ENCODE measurements at regions not wholly inside any gene's neighbourhood (a gene's known extent, or its start where the extent isn't known, plus 50 kb on each side); places are given as distances from the start of the nearest gene placed in this dataset.

DNA sequence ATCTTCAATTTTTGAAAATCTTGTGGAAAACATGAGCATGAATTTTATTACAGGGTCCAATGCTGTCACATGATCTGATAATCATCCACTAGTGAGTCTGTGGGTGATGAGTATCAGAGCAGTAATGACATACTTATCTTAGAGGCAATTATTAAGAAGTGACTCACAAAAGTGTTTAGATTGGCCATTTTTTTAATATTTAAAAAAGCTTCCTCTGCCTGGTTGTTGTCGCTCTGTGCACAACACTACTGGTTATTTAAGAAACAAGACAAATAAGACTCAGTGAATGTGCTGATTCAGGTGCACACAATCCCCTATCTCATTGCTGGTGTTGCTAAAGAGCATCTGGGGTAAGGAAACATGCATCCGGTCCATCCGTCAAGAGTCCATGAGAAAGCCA lies 665.8 kb upstream of the ZEB2 start:
- no peak for DNase-seq

DNA sequence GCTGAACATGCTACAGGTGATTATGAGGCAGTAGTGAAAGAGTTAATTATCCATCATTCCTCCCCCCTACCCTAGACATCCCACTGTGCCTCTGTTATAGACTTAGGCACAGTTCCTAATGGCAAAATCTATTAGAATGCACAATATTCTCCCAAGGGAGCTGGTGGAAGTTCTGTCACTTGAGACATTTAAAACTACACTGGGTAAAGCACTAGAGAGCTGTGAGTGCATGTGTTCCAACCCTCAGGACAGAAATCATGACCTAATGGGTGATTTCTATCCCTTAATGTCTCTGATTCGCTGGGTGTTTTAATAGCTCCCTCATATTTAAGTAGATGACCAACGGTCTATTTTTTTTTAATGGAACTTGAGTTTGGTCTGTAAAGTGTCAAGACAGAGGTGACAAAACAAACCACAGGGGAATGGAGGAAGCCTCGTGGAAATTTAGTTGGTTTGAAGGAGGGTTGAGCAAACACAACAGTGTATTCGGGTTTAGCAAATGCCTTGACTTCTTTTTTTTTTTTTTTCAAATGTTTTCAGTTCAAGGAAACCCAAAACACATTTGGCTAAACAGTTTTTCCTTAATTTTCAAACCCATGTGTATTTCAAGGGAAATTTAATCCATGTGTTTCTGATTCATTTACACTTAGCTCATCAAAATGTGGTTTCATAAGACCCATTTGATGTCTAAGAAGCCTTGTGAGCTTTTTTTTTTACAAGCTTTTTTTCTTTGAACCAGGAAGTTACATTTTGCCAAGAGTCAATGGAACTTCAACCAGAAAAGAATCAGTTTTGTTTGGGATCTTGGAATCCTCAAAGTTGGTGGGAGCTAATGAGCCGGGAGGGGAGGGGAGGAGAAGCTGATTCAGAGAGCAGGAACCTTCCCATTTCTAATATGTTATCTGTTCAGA lies 665.1 kb upstream of the ZEB2 start:
- DNase-seq: no peak

DNA sequence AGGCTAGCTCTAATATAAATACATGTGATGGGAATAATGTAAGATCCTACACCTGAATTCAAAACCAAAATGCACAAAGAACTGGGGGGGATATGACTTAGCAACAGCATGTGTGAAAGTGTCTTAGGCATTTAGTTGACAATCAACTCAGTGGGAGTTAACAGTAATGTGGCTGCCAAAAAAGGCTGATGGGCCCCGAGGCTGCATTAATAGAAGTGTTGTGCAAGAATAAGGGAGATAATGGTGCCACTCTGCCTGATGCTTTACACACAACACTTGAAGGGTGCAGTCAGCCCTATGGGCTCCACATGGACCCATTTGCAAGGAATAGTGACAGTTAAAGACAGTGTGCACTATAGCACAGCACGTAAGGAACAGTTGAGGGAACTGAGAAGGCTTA lies 649.4 kb upstream of the ZEB2 start:
- no peak for DNase-seq

DNA sequence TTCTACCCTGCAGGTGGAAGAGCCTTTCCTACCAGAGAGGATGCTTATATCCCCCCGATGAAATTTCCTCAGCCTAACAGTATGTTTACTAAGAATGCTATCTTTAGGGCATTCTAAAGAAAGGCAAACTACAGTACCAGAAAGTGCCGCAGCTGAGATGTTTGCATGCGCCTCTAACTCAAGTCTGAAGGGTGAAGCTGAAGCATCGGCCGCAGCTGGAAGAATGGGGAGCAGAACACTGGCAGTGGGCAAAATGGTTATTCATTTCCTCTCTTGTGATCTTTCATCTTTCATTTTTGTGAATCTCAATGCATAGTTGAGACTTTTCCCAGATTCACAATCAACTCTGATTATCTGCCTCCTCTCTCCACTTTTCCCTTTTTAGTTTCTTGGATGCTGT lies 648.2 kb upstream of the ZEB2 start:
- DNase-seq: no peak

DNA sequence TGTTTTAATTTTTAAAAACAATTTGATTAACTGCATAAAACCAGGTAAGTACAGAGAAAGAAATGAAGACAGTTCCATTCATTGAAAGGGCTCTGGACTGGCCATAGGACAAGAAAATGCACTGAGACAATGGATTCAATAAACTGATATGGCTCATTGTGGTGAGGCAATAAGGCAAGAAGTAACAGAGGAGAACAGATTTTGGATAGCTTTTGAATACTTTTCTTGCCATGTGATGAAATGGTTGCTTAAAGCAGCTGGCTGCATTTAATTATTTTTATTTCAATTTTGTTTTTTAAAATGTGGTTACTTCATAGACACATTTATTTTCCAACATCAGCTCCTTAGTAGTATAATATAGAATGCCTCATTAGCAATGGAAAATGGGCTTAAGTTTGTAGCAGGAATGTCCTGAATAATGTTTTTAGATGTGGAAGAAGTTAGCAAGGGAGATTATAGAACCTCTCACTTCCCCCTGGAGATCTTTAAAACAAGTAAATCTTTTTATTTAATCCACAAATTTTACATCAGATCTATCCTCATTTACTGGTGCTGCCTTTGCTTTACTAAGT lies 646.9 kb upstream of the ZEB2 start:
- DNase-seq: no peak

DNA sequence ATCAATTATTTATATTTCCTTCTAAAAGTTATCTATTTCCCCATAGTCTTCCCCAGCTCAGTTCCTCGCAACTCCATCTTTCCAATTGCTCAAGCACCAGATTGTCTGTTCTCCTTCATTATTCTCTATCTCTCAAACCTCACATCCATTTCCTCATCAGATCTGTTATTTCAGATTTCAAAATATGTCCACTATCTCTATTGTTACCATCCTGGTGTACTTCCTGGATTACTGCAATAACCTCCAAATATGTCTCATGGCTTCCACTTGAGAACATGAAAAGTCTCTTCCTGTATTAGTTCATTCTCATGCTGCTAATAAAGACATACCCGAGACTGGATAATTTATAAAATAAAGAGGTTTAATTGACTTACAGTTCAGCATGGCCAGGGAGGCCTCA lies 641.7 kb upstream of the ZEB2 start:
- no peak for DNase-seq

DNA sequence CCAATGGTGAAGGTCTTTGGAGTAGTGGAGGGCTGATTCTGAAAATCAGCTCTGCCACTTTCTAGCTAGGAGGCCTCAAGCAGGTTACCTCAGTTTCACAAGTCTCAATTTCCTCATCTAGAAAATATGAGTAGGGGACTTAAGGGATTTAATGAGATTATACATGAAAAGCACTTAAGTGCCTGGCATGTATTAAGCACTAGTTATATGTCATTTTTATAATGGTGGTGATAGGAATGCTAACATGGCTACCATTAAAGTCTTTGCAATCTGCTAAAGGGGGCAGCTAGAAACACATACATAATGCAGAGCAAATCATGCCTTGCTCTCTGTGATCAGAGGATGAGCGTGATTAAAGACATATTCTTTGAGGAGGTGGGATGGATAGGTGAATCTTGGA lies 640.9 kb upstream of the ZEB2 start:
- no peak for DNase-seq

DNA sequence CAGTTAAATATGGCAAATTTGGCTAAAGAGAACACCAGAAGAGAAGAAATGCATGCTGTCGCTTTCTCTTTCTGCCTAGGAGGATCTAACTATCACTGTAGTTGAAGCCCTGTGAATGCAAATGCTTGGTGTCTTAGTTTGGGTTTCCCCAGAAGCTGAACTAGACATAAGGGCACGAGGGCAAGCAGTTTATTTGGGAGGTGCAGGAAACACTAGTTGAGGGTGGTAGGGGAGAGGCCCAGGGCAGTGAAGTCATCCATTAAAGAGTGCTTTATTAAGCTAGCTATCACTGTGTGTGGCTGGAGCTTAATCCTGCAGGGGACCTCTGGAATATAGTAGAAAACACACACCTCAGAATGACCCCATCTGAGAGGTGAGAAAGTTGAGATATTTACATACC lies 639.8 kb upstream of the ZEB2 start:
- DNase-seq: no peak

DNA sequence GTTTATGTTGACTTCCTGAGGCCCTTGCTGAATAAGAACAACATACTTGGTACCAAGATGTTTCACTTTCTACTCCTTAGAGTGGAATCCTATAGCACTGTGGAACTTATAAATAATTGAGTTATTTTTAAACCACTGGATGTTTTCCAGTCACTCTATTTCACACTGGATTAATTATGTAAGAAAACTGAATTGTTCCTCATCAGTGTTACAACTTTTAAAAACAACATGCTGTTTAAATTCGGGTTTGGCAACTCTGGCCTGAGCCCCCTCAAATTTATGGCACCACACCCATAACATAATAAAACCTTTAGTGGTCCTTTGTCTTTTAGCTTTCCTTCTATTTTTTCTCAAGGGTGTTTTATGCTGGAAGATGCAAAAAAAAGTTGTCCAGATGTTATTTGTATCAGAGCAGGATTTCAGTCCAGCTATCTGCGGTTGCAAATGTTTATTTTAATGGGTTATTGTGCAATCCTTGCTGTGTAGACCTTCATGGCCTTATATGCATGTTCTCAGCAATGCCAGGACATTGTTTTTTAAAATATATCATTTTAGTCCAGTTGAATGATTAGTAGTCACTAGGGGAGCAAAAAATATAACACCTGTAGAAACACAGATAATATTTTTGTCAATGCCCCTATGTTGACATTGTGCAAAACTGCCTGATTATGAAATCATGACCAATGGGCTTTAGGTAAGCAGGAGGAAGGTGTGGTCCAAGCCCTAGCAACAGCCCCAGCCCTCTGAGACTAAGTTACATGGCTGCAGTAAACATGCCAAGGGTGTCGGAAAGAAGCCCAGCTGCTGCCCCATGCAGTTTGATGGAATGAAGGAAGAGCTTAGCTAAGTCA lies 638.0 kb upstream of the ZEB2 start:
- no peak for DNase-seq

DNA sequence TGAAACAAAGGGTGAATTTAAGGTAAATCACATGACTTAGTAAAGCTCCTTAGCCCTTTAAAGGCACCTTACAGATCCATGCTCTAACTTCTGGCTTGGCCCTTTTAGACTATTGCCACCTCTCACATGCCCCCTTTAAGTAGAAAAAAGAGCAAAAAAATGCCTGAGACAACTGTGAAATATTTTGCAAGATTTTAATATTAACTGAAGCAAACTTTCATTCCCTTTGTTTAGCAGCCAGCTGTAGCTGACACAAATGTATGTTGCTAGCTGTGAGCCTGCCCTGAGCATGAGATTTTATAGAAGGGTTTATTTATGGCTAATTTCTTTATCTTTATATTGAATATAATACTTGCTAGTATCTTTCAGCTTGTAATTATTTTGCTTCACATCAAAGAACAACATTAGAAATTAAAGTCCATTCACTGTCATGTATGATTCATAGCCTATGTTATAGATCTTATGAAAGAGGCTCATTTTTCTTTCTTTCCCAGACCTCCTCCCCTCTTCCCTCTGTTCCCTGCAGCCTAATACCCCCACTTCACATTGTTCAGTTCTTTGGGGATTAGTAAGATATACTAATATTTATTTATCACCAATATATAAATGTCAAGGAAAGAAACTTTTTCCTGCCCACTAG lies 637.2 kb upstream of the ZEB2 start:
- DNase-seq: no peak

DNA sequence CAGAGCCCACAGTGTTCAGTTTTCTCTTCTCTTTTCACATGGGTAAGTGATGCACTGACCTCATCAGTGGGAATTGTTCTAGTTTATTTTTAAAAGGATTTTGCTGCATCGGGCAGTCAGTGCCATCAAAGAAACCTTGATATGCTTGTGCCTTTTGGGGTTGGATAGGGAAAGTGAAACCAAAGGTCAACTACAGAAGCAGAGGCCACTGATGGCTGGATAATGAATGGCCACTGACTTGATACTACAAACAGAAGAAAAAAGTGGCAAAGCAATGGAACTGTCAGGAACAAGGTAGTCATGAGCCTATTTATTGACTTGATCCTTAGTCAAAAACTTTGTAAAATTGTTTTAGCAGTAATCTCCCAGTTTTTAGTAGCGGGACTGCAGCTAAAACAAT lies 636.3 kb upstream of the ZEB2 start:
- DNase-seq: no peak

DNA sequence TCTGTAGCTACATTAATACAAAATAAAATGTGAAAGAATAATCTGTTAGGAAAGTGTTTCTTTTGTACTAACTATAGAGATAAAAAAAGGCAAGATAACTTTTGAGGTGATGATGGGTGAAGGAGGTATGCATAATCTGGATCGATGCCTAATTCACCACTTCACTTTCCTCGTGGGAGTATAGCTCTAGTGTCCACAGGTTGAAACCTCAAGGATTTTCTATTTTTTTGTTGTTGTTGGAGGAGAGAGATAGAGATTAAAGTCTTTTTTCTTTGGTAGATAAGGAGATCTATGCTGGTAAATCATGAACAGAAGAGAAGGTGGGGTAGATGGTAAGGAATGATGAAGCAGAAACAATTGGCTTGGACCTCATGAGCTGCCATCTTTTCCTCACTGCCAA lies 635.3 kb upstream of the ZEB2 start:
- DNase-seq: no peak

DNA sequence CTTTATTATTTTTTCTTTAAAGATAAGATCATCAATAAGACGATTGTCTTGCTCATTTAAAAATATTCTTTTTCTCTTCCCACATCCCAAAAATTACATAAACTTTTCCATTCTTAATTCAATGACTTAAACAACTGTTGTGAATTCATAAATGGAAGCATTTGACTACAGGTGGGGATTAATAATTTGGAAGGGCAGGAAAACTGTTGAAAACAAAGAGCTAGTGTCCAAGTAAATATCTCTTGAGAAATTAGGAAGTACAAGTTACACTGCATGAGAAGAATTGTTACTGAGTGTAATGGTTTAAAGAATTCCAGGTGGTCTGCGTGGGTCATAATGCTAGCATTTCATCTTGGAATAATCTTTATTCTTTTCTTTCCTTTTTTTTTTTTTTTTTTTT lies 634.8 kb upstream of the ZEB2 start:
- no peak for DNase-seq

DNA sequence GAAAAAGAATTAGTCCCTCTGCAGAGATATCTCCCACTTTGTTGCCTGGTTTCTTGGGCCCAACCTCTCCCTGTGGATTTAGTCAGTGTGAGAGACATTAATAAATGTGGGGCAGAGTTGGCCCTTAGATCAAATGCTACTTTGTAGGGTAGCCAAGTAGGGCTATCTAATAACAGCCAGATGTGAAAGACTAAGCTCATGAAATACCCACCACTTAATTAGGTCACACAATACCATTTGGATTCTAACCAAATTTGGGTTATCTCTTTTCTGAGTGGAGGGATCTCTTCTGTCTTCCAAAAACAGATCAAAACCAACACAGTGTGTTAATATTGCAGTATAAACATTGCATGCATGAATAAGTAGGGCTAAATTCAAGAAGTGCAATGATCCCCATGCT lies 626.8 kb upstream of the ZEB2 start:
- DNase-seq: no peak

DNA sequence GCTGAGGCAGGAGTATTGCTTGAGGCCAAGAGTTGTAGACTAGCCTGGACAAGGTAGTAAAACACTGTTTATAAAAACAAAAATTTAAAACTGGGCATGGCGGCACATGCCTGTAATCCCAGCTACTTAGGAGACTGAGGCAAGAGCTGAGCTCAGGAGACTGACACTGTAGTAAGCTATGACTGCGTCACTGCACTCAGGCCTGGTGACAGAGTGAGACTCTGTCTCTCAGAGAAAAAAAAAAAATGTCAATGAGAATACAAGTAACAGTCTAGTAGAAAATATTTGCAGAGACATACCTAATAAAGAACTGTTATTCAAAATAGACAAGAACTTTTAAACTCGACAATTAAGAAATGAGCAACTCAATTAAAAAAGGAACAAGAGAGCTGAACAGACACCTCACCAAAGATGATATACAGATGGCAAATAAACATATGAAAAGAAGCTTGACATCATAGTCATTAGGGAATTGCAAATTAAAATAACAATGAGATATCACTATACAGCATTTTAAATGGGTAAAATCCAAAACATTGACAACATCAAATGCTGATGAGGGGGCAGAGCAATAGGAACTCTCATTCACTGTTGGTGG lies 624.3 kb upstream of the ZEB2 start:
- DNase-seq: no peak

DNA sequence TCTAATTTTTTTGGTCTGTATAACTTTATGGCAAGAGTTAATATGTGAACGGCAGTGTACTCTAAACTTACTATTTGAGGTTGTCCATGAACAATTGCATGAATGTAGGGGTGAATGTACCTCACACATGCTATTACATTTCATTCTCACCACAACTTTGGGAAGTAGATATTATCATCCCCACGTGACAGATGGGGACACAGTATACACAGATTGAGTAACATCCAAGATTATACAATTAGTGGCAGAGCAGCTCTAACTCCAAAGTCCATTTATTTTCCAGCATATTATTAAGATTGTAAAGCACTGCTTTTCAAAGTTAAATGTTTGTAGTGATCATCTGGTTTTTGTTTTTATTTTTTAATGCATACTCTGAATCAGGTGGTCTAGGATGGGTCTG lies 622.1 kb upstream of the ZEB2 start:
- DNase-seq: no peak

DNA sequence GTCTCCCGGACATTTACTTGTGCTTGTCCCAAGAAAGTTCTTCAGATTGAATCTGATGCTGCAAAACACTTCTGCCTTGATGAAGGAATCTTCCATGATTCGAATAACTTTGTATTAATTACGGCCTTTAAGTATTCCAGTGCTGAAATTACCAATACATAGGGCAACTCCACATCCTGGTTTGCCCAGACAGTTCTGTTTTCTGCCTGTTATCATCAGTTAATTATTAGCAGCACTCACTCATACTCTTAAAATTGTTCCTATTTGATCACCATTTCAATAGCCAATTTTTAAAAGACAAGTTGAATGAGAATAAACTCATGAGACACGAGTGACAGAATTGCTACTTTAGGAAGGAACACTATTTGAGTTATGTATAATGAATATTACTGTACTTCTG lies 620.7 kb upstream of the ZEB2 start:
- no peak for DNase-seq

DNA sequence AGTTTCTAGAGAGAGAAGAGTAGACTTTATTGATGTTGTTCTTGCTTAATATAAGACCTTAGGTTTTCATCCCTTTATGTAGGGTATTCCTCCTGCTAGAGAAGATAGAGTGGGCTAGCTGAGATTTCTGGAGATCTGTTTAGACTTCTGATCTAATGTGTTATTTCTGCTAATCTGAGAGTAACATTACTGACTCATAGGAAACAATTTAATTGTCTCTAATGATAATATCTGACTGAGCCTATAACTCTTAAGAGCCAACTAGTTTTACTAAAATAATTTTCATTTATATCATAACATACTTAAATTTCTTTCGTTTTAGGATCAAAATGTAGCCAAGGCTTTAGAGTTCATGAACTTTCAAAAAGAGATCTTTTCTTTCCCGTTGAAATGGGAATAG lies 618.7 kb upstream of the ZEB2 start:
- no peak for DNase-seq

DNA sequence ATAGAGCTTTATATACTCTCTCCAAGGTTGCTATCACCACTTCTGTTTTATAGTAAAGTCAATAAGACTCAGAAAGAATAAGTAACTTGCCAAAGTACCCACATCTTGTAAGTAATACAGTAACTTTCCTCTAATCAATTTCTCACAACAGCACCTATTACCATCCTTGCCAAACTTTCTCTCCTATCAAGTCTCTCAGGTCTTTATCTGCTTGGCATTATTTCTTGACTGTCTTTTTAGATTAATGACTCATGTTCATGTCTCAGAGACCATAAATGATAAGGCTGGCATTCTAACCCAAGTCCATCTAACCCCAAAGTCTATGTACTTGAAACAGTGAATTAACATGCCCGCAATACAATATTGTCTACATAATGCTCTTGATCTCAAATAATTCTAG lies 618.0 kb upstream of the ZEB2 start:
- DNase-seq: no peak

DNA sequence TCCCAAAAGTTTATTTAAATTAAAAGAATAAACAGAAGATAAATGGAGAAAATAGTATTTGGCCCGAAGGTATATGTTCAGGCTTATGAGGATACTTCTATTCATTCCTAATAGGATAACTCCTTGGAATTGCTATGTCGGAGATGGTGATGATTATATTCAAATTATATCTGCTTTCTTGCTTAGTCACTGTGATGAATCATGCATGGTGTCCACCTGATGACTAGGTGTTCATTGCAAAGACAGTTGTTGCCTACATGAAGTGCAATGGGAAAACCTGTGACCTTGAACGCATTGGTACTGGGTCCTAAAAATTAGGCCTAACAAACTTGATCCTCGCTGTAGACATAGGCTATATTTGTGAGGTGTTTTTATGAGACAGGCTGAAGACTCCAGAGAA lies 617.3 kb upstream of the ZEB2 start:
- no peak for DNase-seq

DNA sequence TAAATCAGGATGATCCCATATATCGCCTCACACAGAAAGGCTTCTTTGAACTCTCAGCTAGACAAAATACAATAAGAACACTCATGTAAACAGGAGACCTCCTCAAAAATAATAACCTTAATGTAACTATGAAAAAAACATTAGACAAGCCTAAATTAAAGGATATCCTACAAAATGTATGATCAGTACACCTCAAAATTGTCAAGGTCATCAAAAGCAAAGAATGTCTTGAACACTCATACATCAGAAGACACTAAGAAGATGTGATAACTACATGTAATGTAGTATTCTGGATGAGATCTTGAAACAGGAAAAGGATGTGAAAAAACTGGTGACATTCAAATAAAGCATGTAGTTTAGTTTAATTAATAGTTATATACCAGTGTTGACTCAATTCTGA lies 616.8 kb upstream of the ZEB2 start:
- DNase-seq: no peak

DNA sequence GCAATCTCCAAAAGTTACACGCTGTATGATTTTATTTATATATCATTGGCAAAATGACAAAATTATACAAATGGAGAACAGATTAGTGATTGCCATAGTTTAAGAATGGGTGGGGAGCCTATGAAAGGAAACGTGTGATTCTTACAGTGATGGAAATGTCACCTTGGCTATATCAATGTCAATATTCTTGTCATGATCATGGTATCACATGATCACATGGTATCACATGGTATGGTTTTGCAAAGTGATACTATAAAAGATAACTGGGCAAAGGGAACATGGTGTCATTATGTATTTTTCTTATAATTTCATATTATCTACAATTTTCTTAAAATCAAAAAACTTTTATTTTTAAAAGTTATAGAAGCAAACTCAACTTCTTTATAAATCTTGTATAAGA lies 606.2 kb upstream of the ZEB2 start:
- DNase-seq: no peak

DNA sequence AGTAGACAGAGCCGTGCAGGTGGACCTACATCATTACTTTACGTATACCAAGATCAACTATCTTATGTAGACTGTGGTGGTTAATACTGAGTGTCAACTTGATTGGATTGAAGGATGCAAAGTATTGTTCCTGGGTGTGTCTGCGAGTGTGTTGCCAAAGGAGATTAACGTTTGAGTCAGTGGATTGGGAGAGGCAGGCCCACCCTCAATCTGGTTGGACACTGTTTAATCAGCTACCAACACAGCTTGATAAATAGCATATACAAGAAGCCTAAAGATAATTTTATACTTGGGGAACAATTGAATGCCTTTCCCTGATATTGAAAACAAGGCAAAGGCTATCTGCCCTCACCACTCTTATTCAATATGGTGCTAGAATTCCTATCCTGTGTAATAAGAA lies 604.2 kb upstream of the ZEB2 start:
- no peak for DNase-seq

Measured in islet precursor cell (in vitro differentiated cells).